ENCODE measurements at regions not wholly inside any gene's neighbourhood (a gene's known extent, or its start where the extent isn't known, plus 50 kb on each side); places are given as distances from the start of the nearest gene placed in this dataset.

DNA sequence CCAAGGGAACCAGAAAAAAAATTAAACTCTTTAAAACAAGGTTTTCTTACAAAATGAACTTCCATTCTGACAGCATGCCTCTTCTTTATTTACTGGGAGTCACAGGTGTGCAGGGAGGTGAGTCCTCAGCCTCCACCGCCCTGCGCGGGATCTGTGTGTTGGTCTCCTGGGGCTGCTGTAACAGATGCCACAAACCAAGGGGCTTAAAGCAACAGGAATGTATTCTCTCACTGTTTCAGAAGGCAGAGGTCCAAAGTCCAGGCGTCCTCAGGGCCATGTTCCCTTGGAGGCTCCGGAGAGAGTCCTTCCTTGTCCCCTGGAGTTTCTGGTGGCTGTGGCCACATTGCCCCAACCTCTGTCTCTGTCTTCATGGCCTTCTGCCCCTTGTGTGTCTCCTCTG, 123.6 kb upstream of the C1orf174 start:
- Histone ChIP-seq H3K36me3 (no peaks in the 10 kb centered on the region), H3K9me3 (ENCODE audit: severe bottlenecking) (no peaks in the 10 kb centered on the region), H3K27ac (no peak overlapping the region), H3K27me3 (ENCODE audit: insufficient read depth, low read depth, severe bottlenecking) (no peaks in the 10 kb centered on the region), H3K4me3 (ENCODE audit: low read depth, low read length) (no peak overlapping the region)
- TF ChIP-seq, protein P1, sequence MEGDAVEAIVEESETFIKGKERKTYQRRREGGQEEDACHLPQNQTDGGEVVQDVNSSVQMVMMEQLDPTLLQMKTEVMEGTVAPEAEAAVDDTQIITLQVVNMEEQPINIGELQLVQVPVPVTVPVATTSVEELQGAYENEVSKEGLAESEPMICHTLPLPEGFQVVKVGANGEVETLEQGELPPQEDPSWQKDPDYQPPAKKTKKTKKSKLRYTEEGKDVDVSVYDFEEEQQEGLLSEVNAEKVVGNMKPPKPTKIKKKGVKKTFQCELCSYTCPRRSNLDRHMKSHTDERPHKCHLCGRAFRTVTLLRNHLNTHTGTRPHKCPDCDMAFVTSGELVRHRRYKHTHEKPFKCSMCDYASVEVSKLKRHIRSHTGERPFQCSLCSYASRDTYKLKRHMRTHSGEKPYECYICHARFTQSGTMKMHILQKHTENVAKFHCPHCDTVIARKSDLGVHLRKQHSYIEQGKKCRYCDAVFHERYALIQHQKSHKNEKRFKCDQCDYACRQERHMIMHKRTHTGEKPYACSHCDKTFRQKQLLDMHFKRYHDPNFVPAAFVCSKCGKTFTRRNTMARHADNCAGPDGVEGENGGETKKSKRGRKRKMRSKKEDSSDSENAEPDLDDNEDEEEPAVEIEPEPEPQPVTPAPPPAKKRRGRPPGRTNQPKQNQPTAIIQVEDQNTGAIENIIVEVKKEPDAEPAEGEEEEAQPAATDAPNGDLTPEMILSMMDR (IDR thresholded peaks at IDR 0.05; ENCODE audit: low read depth, low read length): no peak
- no peak for DNase-seq

DNA sequence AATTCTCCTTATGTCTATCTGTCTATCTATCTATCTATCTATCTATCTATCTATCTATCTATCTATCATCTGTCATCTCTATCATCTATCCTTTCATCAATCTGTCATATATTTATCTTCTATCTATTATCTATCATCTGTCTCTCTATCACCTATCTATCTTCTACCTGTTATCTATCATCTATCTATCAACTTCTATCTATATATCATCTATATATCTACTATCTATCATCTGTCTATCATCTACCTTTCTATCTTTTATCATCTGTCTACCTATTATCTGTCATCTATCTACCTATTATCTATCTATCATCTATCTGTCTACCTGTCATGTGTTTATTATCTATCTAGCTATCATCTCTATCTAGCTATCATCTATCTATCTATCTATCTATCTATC, 124.7 kb upstream of the C1orf174 start:
- Histone ChIP-seq H3K4me3 (ENCODE audit: low read depth, low read length) (no peak overlapping the region), H3K9me3 (ENCODE audit: severe bottlenecking) (no peaks in the 10 kb centered on the region), H3K36me3 (no peaks in the 10 kb centered on the region), H3K27ac (no peak overlapping the region), H3K27me3 (ENCODE audit: insufficient read depth, low read depth, severe bottlenecking) (no peaks in the 10 kb centered on the region)
- DNase-seq: no peak
- TF ChIP-seq, protein P1 (IDR thresholded peaks at IDR 0.05; ENCODE audit: low read depth, low read length): no peak

DNA sequence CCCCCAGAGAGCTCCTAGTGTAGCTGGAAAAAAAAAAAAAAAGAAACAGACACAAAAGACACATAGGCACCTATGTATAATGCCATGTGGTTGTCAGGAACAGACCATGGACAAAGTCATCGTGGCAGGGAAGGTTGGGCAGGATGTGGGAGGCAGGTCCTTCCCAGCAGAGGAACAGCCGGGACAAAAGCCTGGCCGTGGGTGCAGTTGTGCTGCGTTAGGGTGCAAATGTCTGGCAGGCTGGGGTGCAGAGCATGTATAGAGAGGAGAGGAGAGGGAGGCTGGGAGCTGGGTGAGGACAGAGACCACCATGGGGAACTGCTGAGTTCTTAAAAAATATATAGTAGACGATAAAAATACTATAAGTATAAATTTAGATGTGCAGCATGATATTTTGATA, 125.7 kb upstream of the C1orf174 start:
- Histone ChIP-seq H3K27me3 (ENCODE audit: insufficient read depth, low read depth, severe bottlenecking) (no peaks in the 10 kb centered on the region), H3K36me3 (no peaks in the 10 kb centered on the region), H3K9me3 (ENCODE audit: severe bottlenecking) (peaks cover under 1% of the 10 kb centered on the region), H3K27ac (no peak overlapping the region), H3K4me3 (ENCODE audit: low read depth, low read length) (no peak overlapping the region)
- TF ChIP-seq, protein P1 (IDR thresholded peaks at IDR 0.05; ENCODE audit: low read depth, low read length): no peak
- DNase-seq: no peak

DNA sequence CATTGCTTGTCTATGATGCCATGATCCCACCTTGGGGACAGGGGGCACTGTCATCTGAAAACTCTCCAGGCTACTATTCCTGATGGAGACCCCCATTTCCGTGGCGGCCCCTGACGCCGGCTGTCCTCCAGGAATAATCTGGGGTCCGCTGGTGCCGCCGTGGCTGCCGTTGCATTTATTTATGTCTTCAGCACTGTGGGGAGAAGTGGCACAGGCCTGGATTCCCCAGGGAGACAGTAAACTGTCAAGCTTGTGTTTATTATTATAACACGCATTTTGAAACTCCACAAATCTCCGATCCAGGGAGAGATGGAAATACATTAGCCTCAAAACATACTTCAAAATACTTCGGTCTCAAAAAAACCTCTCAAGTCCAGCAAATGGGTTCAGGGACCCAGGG, 126.9 kb upstream of the C1orf174 start:
- Histone ChIP-seq H3K27ac (no peak overlapping the region), H3K9me3 (ENCODE audit: severe bottlenecking) (peaks cover 3% of the 10 kb centered on the region), H3K36me3 (no peaks in the 10 kb centered on the region), H3K27me3 (ENCODE audit: insufficient read depth, low read depth, severe bottlenecking) (no peaks in the 10 kb centered on the region), H3K4me3 (ENCODE audit: low read depth, low read length) (no peak overlapping the region)
- TF ChIP-seq, protein P1 (IDR thresholded peaks at IDR 0.05; ENCODE audit: low read depth, low read length): no peak
- DNase-seq: no peak

DNA sequence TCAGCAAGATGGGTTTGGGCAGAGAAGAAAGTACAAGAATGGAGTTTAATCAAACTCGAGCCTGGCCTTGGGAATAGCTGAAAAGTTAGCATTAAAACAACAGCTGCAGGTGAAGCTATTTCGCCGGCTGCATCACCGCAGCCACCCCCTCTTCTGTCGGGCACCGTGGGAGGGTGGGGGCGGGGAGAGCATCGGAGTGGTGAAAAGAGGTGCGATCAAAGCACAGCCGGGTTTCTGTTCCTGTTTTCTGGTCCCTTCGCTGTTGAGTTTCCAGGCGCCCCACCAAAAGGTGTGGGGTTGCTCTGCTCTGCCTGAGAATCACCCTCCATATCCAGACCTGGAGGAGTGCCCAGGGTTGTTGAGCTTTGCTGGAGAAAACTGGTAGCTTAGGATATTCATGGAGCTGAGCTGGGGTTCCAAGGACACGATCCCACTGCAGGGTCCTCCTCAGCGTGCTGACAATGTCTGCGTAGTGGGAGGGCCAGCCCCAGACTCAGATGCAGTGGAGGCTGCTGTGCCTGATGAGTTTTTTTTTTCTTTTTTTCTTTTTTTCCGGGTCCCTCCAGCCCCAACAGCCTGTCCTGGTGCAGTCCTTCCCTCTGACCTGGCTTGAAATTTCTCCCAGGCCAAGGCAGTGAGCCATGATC, 127.5 kb upstream of the C1orf174 start:
- no peaks in the 10 kb centered on the region for H3K27me3 ChIP-seq (ENCODE audit: insufficient read depth, low read depth, severe bottlenecking)
- TF ChIP-seq, protein P1 (IDR thresholded peaks at IDR 0.05; ENCODE audit: low read depth, low read length): no peak
- no peak for DNase-seq
- peaks cover 3% of the 10 kb centered on the region for H3K9me3 ChIP-seq (ENCODE audit: severe bottlenecking)
- H3K4me3 ChIP-seq (ENCODE audit: low read depth, low read length): no peak overlapping the region
- H3K27ac ChIP-seq: no peak overlapping the region
- no peaks in the 10 kb centered on the region for H3K36me3 ChIP-seq

DNA sequence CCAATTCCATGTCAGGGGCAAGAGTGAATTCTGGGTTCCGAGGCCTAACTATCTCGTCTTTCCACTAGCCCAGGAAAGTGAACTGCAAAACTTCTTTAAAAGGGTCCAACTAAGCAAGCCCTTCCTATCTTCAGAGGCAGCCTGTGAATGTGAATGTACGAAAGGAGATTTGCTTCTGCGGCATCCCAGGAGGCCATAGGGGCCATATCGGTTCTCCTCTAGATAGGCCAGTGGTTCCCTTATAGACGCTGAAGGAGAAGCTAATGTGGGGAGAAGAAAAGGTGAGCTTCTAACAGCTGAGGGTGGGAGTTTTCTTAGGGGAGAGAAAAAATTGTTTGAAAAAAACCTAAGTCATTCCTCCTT, 128.0 kb upstream of the C1orf174 start:
- Histone ChIP-seq H3K9me3 (ENCODE audit: severe bottlenecking) (peaks cover 3% of the 10 kb centered on the region), H3K27ac (no peak overlapping the region), H3K27me3 (ENCODE audit: insufficient read depth, low read depth, severe bottlenecking) (no peaks in the 10 kb centered on the region), H3K4me3 (ENCODE audit: low read depth, low read length) (no peak overlapping the region), H3K36me3 (no peaks in the 10 kb centered on the region)
- no peak for DNase-seq
- TF ChIP-seq, protein P1 (IDR thresholded peaks at IDR 0.05; ENCODE audit: low read depth, low read length): no peak
